K562 (cell line): ENCODE measurements at regions not wholly inside any gene's neighbourhood (a gene's known extent, or its start where the extent isn't known, plus 50 kb on each side); places are given as distances from the start of the nearest gene placed in this dataset.
A peak's percentile ranks its signal among the peaks of the same experiment; 100 is the strongest.

ENCODE experiments used
- ESRRA ChIP-seq: fragments of 450-650 bp; IDR thresholded peaks from 2 replicates; pipeline ENCODE4 v1.6.1; 2014; ENCODE audit warnings: low read depth, mild to moderate bottlenecking, moderate library complexity, borderline replicate concordance
- FOXK1 ChIP-seq: sonication (generic); formaldehyde crosslinking; IDR thresholded peaks from 2 replicates; pipeline ENCODE4 v1.8.0; 2022; ENCODE audit warnings: missing genetic modification reagents, mild to moderate bottlenecking, borderline replicate concordance
- HMG20A ChIP-seq: fragments of 450-650 bp; formaldehyde crosslinking; conservative IDR thresholded peaks from 2 replicates; pipeline ENCODE4 v1.4.0; 2020; ENCODE audit warnings: mild to moderate bottlenecking, mixed read lengths
- HMG20B ChIP-seq: fragments of 250-450 bp; sonication (Bioruptor Pico); IDR thresholded peaks from 2 replicates; pipeline ENCODE4 v1.5.0; 2021; ENCODE audit warnings: mild to moderate bottlenecking
- L3MBTL2 ChIP-seq: fragments of 450-650 bp; IDR thresholded peaks from 2 replicates; pipeline ENCODE4 v1.6.1; 2016; ENCODE audit warnings: mild to moderate bottlenecking, moderate library complexity
- MITF ChIP-seq: IDR thresholded peaks from 2 replicates; pipeline ENCODE4 v1.6.1; 2014; ENCODE audit warnings: antibody characterized with exemption
- PTBP1 ChIP-seq: fragments of 200-400 bp; formaldehyde crosslinking; IDR thresholded peaks from 2 replicates; pipeline ENCODE4 v1.6.1; 2017; ENCODE audit warnings: low read depth, low read length
- STAT5B ChIP-seq: fragments of 250-450 bp; sonication (Bioruptor Pico); IDR thresholded peaks from 2 replicates; pipeline ENCODE4 v1.8.0; 2021; ENCODE audit warnings: mild to moderate bottlenecking, inconsistent platforms
- TFAM ChIP-seq: fragments of 250-450 bp; sonication (Bioruptor Pico); conservative IDR thresholded peaks from 2 replicates; pipeline ENCODE4 v1.5.0; 2021; ENCODE audit warnings: mild to moderate bottlenecking, moderate library complexity
- XRCC4 ChIP-seq: IDR thresholded peaks from one replicate; pipeline ENCODE4 v1.6.1; 2011; ENCODE audit not compliant: insufficient read depth, insufficient read length; ENCODE audit errors: extremely low read depth
- ZBTB11 ChIP-seq, 3 experiments: fragments of 200-800 bp in 1 of 3; fragments of 250-450 bp in 1 of 3; fragments of 450-650 bp in 1 of 3; sonication (Bioruptor Pico) in 1 of 3; sonication (Bioruptor generic) in 1 of 3; formaldehyde crosslinking in 1 of 3; IDR thresholded peaks; 2 replicates each; pipeline versions ENCODE4 v1.6.1 to v1.8.0; 2016 to 2022; ENCODE audit warnings: mild to moderate bottlenecking in 2 of 3, missing genetic modification characterization in 2 of 3, missing compliant biosample characterization in 1 of 3, moderate library complexity in 1 of 3

GRCh38 chr6:15968519-15968918 lies 160.4 kb upstream of the MYLIP start (continued):
- TF ChIP-seq ZBTB11 (CRISPR knock-in tag; IDR thresholded peaks at IDR 0.05): no peak
- TF ChIP-seq MITF: no peak
- TF ChIP-seq PTBP1: no peak
- no peak for TF ChIP-seq HMG20B (CRISPR knock-in tag)
- no peak for TF ChIP-seq HMG20A (CRISPR knock-in tag)
- TF ChIP-seq ESRRA: peak; percentile 85; the same call in 1 of the 2 replicates
- no peak for TF ChIP-seq XRCC4
- TF ChIP-seq L3MBTL2: peak; percentile 15; the same call in 1 of the 2 replicates
- no peak for TF ChIP-seq FOXK1
- TF ChIP-seq STAT5B (CRISPR knock-in tag): no peak
- no peak for TF ChIP-seq TFAM (CRISPR knock-in tag)
